NT2/D1 (cell line): ENCODE measurements at regions not wholly inside any gene's neighbourhood (a gene's known extent, or its start where the extent isn't known, plus 50 kb on each side); places are given as distances from the start of the nearest gene placed in this dataset.
"Not testable (repeated sequence)": the region's sequence is repeated elsewhere in the genome, so short reads cannot be mapped to it uniquely, and the experiment has no call there.

Source experiments
- DNase-seq: peaks from one replicate; pipeline ENCODE4 v3.0.0-alpha.2; 2011; ENCODE audit warnings: low read depth, low spot score
- H3K27me3 ChIP-seq: 2 replicates; pipeline ENCODE4 v1.6.0; 2011; ENCODE audit warnings: mild to moderate bottlenecking; ENCODE audit not compliant: insufficient read length, insufficient read depth
- H3K36me3 ChIP-seq: 2 replicates; pipeline ENCODE4 v1.6.1; 2011; ENCODE audit warnings: mild to moderate bottlenecking, low read length, mixed read lengths; ENCODE audit not compliant: insufficient read depth, insufficient read length
- H3K4me1 ChIP-seq: 2 replicates; pipeline ENCODE4 v1.5.1; 2011; ENCODE audit not compliant: insufficient read depth, insufficient read length
- H3K4me3 ChIP-seq: 2 replicates; pipeline ENCODE4 v1.5.1; 2011; ENCODE audit warnings: low read depth; ENCODE audit not compliant: insufficient read length
- H3K9ac ChIP-seq: 2 replicates; pipeline ENCODE4 v1.6.0; 2011; ENCODE audit warnings: low read depth; ENCODE audit not compliant: insufficient read length
- H3K9me3 ChIP-seq: 2 replicates; pipeline ENCODE4 v1.5.1; 2011; ENCODE audit warnings: mild to moderate bottlenecking, low read length; ENCODE audit not compliant: insufficient read depth
- SUZ12 ChIP-seq: IDR thresholded peaks from 2 replicates; pipeline ENCODE4 v1.6.1; 2011; ENCODE audit not compliant: insufficient read length, insufficient read depth; ENCODE audit errors: extremely low read depth
- YY1 ChIP-seq: IDR thresholded peaks from 2 replicates; pipeline ENCODE4 v1.6.1; 2011; ENCODE audit not compliant: insufficient read length, insufficient read depth
- ZNF274 ChIP-seq: IDR thresholded peaks from 2 replicates; pipeline ENCODE4 v1.6.1; 2011; ENCODE audit warnings: mild to moderate bottlenecking, low read depth, low read length

GRCh38 chr2:147595200-147595599 is 249.6 kb upstream of the ACVR2A start:
- DNase-seq, result no peak
- no peak for TF ChIP-seq SUZ12
- no peak for TF ChIP-seq ZNF274
- no peak for TF ChIP-seq YY1
- no peak overlapping the region for H3K4me3 ChIP-seq

GRCh38 chr2:147594038-147594437 is 250.8 kb upstream of the ACVR2A start:
- no peaks in the 10 kb centered on the region for H3K27me3 ChIP-seq
- H3K9ac ChIP-seq, result no peak overlapping the region
- TF ChIP-seq YY1 (no peak), SUZ12 (no peak)
- H3K36me3 ChIP-seq, result no peaks in the 10 kb centered on the region
- H3K4me3 ChIP-seq, result no peak overlapping the region
- no peak for DNase-seq
- H3K4me1 ChIP-seq, result no peaks in the 10 kb centered on the region
- peaks cover 11% of the 10 kb centered on the region; the same call in 1 of the 2 replicates for H3K9me3 ChIP-seq

More at GRCh38 chr2:147595200-147595599, 249.6 kb upstream of the ACVR2A start:
- Histone ChIP-seq H3K9ac (no peak overlapping the region), H3K9me3 (peaks cover 11% of the 10 kb centered on the region; the same call in 1 of the 2 replicates), H3K27me3 (no peaks in the 10 kb centered on the region), H3K4me1 (no peaks in the 10 kb centered on the region), H3K36me3 (no peaks in the 10 kb centered on the region)

DNA sequence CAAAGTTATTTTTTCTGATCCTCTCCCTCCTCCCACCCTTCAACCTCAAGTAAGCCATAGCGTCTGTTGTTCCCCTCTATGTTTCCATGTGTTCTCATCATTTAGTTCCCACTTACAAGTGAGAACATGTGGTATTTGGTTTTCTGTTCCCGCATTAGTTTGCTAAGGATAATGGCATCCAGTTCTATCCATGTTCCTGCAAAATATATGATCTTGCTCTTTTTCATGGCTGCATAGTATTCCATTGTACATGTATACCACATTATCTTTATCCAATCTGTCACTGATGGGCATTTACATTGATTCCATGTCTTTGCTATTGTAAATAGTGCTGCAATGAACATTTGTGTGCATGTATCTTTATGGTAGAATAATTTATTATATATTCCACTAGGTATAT is 252.0 kb upstream of the ACVR2A start:
- peaks cover 11% of the 10 kb centered on the region; the same call in 1 of the 2 replicates for H3K9me3 ChIP-seq
- not testable (repeated sequence) for DNase-seq, H3K4me1 ChIP-seq, H3K9ac ChIP-seq, H3K4me3 ChIP-seq, H3K27me3 ChIP-seq, H3K36me3 ChIP-seq

DNA sequence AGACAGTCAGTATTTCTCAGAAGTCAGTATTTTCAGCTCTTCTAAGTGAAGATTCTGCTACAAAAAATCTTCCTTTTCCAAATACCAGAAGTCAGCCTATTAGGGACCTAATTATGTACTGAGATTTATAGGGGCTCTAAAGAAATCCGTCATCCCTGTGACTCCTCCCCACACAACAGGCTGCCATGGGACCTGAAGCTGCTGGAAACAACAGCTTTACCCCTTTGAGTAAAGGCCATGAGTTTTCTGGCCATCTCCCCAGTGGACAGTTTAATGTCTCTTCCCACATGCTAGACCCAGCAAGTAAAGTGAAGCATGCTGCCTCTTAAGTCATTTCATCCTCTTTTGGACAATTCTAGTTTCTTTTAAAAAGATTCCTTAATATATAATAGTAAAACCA is 255.7 kb upstream of the ACVR2A start:
- H3K4me1 ChIP-seq, result no peaks in the 10 kb centered on the region
- DNase-seq, result no peak
- H3K36me3 ChIP-seq, result no peaks in the 10 kb centered on the region

DNA sequence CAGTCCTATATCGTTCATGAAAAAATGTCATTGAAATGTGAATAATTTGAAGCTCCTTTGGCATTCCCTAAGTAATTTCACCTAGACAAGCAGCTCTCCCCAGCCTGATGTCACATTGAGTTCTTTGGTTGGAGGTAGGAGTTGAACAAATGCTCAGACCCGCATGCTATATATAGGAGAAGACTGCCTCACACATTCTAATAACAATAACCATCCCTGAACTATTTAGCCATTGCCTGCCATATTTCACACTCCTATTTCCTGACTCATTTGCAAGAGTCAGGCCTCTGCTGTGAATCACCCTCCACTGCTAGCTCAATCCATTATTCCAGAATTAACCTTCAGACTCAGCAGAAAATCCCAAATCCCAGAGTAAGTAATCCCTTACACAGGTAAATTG is 256.6 kb upstream of the ACVR2A start:
- no peak overlapping the region for H3K4me3 ChIP-seq
- TF ChIP-seq ZNF274 (no peak), SUZ12 (no peak), YY1 (no peak)
- no peaks in the 10 kb centered on the region for H3K36me3 ChIP-seq
- H3K4me1 ChIP-seq, result no peaks in the 10 kb centered on the region
- H3K9me3 ChIP-seq, result peaks cover 11% of the 10 kb centered on the region; the same call in 1 of the 2 replicates
- DNase-seq, result no peak
- H3K27me3 ChIP-seq, result no peaks in the 10 kb centered on the region
- no peak overlapping the region for H3K9ac ChIP-seq

More for the DNA sequence above, 255.7 kb upstream of the ACVR2A start:
- Histone ChIP-seq H3K27me3 (no peaks in the 10 kb centered on the region), H3K4me3 (no peak overlapping the region), H3K9me3 (peaks cover 11% of the 10 kb centered on the region; the same call in 1 of the 2 replicates), H3K9ac (no peak overlapping the region)
- TF ChIP-seq ZNF274 (no peak), YY1 (no peak), SUZ12 (no peak)

- Histone ChIP-seq H3K27me3 (no peaks in the 10 kb centered on the region), H3K9me3 (no peaks in the 10 kb centered on the region)
- no peak for DNase-seq
Measured at GRCh38 chr2:147578529-147578928, 266.3 kb upstream of the ACVR2A start.

DNA sequence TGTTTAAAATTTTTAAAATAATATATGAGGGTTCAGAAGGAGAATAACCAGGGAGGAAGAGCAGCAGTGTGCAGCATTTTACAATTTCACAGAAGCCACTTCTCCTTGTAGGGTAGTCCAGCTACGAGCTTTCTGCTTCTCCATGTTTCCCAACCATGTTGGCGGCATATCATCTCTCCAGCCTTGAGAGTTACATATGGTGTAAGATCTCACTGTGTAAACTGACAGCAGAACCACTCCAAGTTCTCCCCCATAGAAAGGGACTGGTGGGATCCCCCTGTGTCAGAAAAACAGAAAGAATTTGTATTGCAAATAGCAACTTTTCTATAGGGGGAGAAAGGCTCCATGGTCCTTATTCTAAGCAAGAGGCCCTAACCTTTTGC is 266.8 kb upstream of the ACVR2A start:
- TF ChIP-seq YY1, result no peak
- no peak for TF ChIP-seq SUZ12
- no peak for TF ChIP-seq ZNF274
- H3K9me3 ChIP-seq, result no peaks in the 10 kb centered on the region
- H3K9ac ChIP-seq, result no peak overlapping the region
- no peak for DNase-seq
- no peaks in the 10 kb centered on the region for H3K27me3 ChIP-seq
- H3K4me1 ChIP-seq, result no peaks in the 10 kb centered on the region
- no peaks in the 10 kb centered on the region for H3K36me3 ChIP-seq
- H3K4me3 ChIP-seq, result no peak overlapping the region

More at GRCh38 chr2:147578529-147578928, 266.3 kb upstream of the ACVR2A start:
- TF ChIP-seq SUZ12 (no peak), ZNF274 (no peak), YY1 (no peak)
- no peak overlapping the region for H3K9ac ChIP-seq
- H3K4me3 ChIP-seq, result no peak overlapping the region
- H3K4me1 ChIP-seq, result no peaks in the 10 kb centered on the region
- H3K36me3 ChIP-seq, result no peaks in the 10 kb centered on the region
